K562 (cell line): ENCODE measurements at regions not wholly inside any gene's neighbourhood (a gene's known extent, or its start where the extent isn't known, plus 50 kb on each side); places are given as distances from the start of the nearest gene placed in this dataset.

Source experiments
- ATAC-seq: fragments of 200-7000 bp; cut with Tn5 transposase; 3 replicates; pipeline ENCODE4 v1.9.1; 2020; ENCODE audit warnings: moderate library complexity
- BruUV-seq: library from RNA; stranded (reverse); fragments of 400-500 nt; replicated peaks from 2 replicates; lab custom pipeline; 2021; lab: Mats Ljungman, UMichigan
- CTCF ChIA-PET: fragments of 300-600 bp; formaldehyde crosslinking; extraction: SDS; loops from one replicate; lab custom pipeline; 2021; ENCODE audit warnings: low intra/inter-chr PET ratio; lab: Yijun Ruan, JAX
- POLR2A ChIA-PET: fragments of 300-600, 350-650 bp; sonication (Branson Sonifier 250); formaldehyde crosslinking; extraction: SDS; loops from one replicate; lab custom pipeline; 2021; ENCODE audit warnings: antibody characterized with exemption, inconsistent platforms; lab: Yijun Ruan, JAX
- DNase-seq, 4 experiments: peaks; one replicate each; pipeline versions ENCODE4 v3.0.0 to v3.0.0-alpha.2; 2011 to 2018; ENCODE audit warnings: low spot score in 3 of 4, mixed read lengths in 3 of 4; ENCODE audit errors: extremely low read depth in 1 of 4
- FAIRE-seq: peaks from 2 replicates; lab custom pipeline; 2011; peaks lifted over from hg19 to GRCh38; lab: Jason Lieb, UNC
- H2AFZ ChIP-seq: 2 replicates; pipeline ENCODE4 v1.6.0; 2011; ENCODE audit warnings: low read depth, low read length, control low read depth, inconsistent platforms
- H3K27ac ChIP-seq: fragments of 200-600 bp; 3 replicates; pipeline ENCODE4 v1.8.0; 2011; ENCODE audit warnings: low read depth, mild to moderate bottlenecking, control low read depth, inconsistent platforms, low read length, moderate library complexity, mixed read lengths; ENCODE audit errors: extremely low read depth
- H3K27me3 ChIP-seq, 2 experiments: fragments of 300-600 bp in 1 of 2; 2 replicates in 1 of 2; 3 replicates in 1 of 2; pipeline versions ENCODE4 v1.6.0 to v1.8.0; 2011; ENCODE audit warnings: inconsistent platforms in 2 of 2, low read length in 2 of 2, mild to moderate bottlenecking in 1 of 2, mixed read lengths in 1 of 2, moderate library complexity in 1 of 2; ENCODE audit not compliant: control insufficient read depth in 2 of 2, insufficient read depth in 2 of 2
- H3K36me3 ChIP-seq: fragments of 300-600 bp; 3 replicates; pipeline ENCODE4 v1.8.0; 2011; ENCODE audit warnings: mild to moderate bottlenecking, low read length, inconsistent platforms; ENCODE audit not compliant: control insufficient read depth, insufficient read depth
- H3K4me1 ChIP-seq, 2 experiments: fragments of 200-600 bp in 1 of 2; replicated peaks in 1 of 2; 2 replicates in 1 of 2; 3 replicates in 1 of 2; pipeline versions ENCODE4 v1.5.1 to v1.8.0; 2011; ENCODE audit warnings: inconsistent platforms in 2 of 2, low read length in 2 of 2, mild to moderate bottlenecking in 1 of 2, mixed read lengths in 1 of 2, moderate library complexity in 1 of 2; ENCODE audit not compliant: control insufficient read depth in 2 of 2, insufficient read depth in 2 of 2
- H3K4me2 ChIP-seq: 2 replicates; pipeline ENCODE4 v1.6.1; 2011; ENCODE audit warnings: low read length, control low read depth, inconsistent platforms, mixed read lengths; ENCODE audit not compliant: insufficient read depth
- H3K4me3 ChIP-seq: fragments of 200-600 bp; sonication (generic), shearing (Covaris generic); 2 replicates; pipeline ENCODE4 v1.5.1; 2016; ENCODE audit warnings: control low read depth, inconsistent platforms
- H3K79me2 ChIP-seq: fragments of 200-600 bp; 3 replicates; pipeline ENCODE4 v1.8.0; 2011; ENCODE audit warnings: low read length, inconsistent platforms; ENCODE audit not compliant: control insufficient read depth, insufficient read depth
- H3K9ac ChIP-seq, 2 experiments: 2 replicates each; pipeline versions ENCODE4 v1.6.0 to v1.6.1; 2011; ENCODE audit warnings: low read depth in 2 of 2, low read length in 2 of 2, control low read depth in 1 of 2, inconsistent platforms in 1 of 2, mild to moderate bottlenecking in 1 of 2, mixed read lengths in 1 of 2; ENCODE audit not compliant: insufficient read depth in 1 of 2
- H3K9me1 ChIP-seq: one replicate; pipeline ENCODE4 v1.6.0; 2011; ENCODE audit warnings: inconsistent platforms, mild to moderate bottlenecking, low read length, moderate library complexity; ENCODE audit not compliant: control insufficient read depth, insufficient read depth
- H3K9me3 ChIP-seq: replicated peaks from 2 replicates; pipeline ENCODE4 v1.5.1; 2011; ENCODE audit warnings: low read depth, low read length, inconsistent platforms; ENCODE audit not compliant: control insufficient read depth, insufficient read depth
- H4K20me1 ChIP-seq: replicated peaks from 2 replicates; pipeline ENCODE4 v1.6.1; 2011; ENCODE audit warnings: low read length, inconsistent platforms, mixed read lengths; ENCODE audit not compliant: control insufficient read depth, insufficient read depth
- ETV6 ChIP-seq, 3 experiments: fragments of 150-350 bp in 1 of 3; sonication (generic) in 1 of 3; formaldehyde crosslinking in 1 of 3; IDR thresholded peaks; 2 replicates each; pipeline versions ENCODE4 v1.6.1 to v1.8.0; 2014 to 2022; ENCODE audit warnings: borderline replicate concordance in 2 of 3, low read depth in 2 of 3, antibody characterized with exemption in 1 of 3, low read length in 1 of 3, mild to moderate bottlenecking in 1 of 3, missing genetic modification reagents in 1 of 3
- FOXO4 ChIP-seq: fragments of 450-650 bp; formaldehyde crosslinking; IDR thresholded peaks from 2 replicates; pipeline ENCODE4 v1.4.0; 2020; ENCODE audit warnings: mild to moderate bottlenecking, moderate library complexity
- GTF2F1 ChIP-seq: IDR thresholded peaks from 2 replicates; pipeline ENCODE4 v1.6.1; 2011; ENCODE audit warnings: low read depth, low read length, improper control_type of control experiment
- HMBOX1 ChIP-seq: sonication (generic); IDR thresholded peaks from 2 replicates; pipeline ENCODE4 v1.6.1; 2016
- ILF3 ChIP-seq: fragments of 450-650 bp; IDR thresholded peaks from 2 replicates; pipeline ENCODE4 v1.6.1; 2018; ENCODE audit warnings: antibody characterized with exemption, mild to moderate bottlenecking, moderate library complexity, borderline replicate concordance
- MEF2A ChIP-seq: IDR thresholded peaks from 2 replicates; pipeline ENCODE4 v1.6.1; 2011; ENCODE audit warnings: low read depth, mild to moderate bottlenecking, low read length, moderate library complexity; ENCODE audit not compliant: control insufficient read depth
- SAP30 ChIP-seq: fragments of 200-600 bp; sonication (generic); IDR thresholded peaks from 2 replicates; pipeline ENCODE4 v1.6.1; 2012; ENCODE audit warnings: borderline replicate concordance, low read depth, mild to moderate bottlenecking, moderate library complexity, low read length, control low read depth, inconsistent platforms; ENCODE audit not compliant: insufficient read depth, poor library complexity, severe bottlenecking
- SIN3B ChIP-seq: fragments of 450-650 bp; IDR thresholded peaks from 2 replicates; pipeline ENCODE4 v1.6.1; 2017; ENCODE audit warnings: low read depth, mild to moderate bottlenecking, moderate library complexity
- TSHZ1 ChIP-seq: fragments of 250-450 bp; sonication (Bioruptor Pico); IDR thresholded peaks from 2 replicates; pipeline ENCODE4 v1.4.0; 2020; ENCODE audit warnings: mild to moderate bottlenecking, moderate library complexity
- ZNF263 ChIP-seq: sonication (generic); formaldehyde crosslinking; IDR thresholded peaks from 2 replicates; pipeline ENCODE4 v1.8.0; 2022; ENCODE audit warnings: mild to moderate bottlenecking, missing genetic modification reagents, borderline replicate concordance
- WGBS: fragments of 100-300 bp; shearing (Covaris generic); methylation state at CpG from one replicate; pipeline ENCODE4 v1.1.6; 2016; ENCODE audit warnings: low coverage, mixed read lengths; ENCODE audit not compliant: insufficient coverage; ENCODE audit errors: missing lambda C conversion rate; 5-methylcytosine and 5-hydroxymethylcytosine counted together
- in situ Hi-C: fragments of 300-500 bp; cut with MboI; formaldehyde crosslinking; loops from 4 replicates; pipeline ENCODE4 v1.15.0; 2018; ENCODE audit warnings: inconsistent platforms, mixed read lengths
- intact Hi-C: fragments of 100-400 bp; cut with micrococcal nuclease; formaldehyde crosslinking; loops from 2 replicates; pipeline ENCODE4 v1.14.2; 2022

- TF ChIP-seq TSHZ1 = no peak
Observed at GRCh38 chr5:60206234-60206633, 312.7 kb upstream of the PDE4D start (continued).

- POLR2A ChIA-PET = no interaction called here
- no peak for ATAC-seq
- no peaks in the 10 kb centered on the region for H3K79me2 ChIP-seq
Observed at GRCh38 chr5:60205071-60205470, 311.5 kb upstream of the PDE4D start.

More at GRCh38 chr5:60205071-60205470, 311.5 kb upstream of the PDE4D start:
- Histone ChIP-seq H3K4me1 (no peaks in the 10 kb centered on the region), H3K9me3 (no peaks in the 10 kb centered on the region), H3K27me3 (no peaks in the 10 kb centered on the region), H2AFZ (no peak overlapping the region), H3K4me2 (no peak overlapping the region), H3K36me3 (no peaks in the 10 kb centered on the region), H3K4me3 (no peak overlapping the region), H3K9ac (no peak overlapping the region), H4K20me1 (no peaks in the 10 kb centered on the region), H3K9me1 (no peaks in the 10 kb centered on the region), H3K27ac (no peak overlapping the region)
- 8% methylated on average over 2 of the region's 2 CpGs for WGBS
- in situ Hi-C loops (no loop called here), intact Hi-C loops (no loop called here)
- DNase-seq (no peak), FAIRE-seq (no peak)
- CTCF ChIA-PET = no interaction called here
- no peak for TF ChIP-seq GTF2F1
- no peak for TF ChIP-seq FOXO4 (CRISPR knock-in tag)
- no peak for TF ChIP-seq SIN3B
- TF ChIP-seq ZNF263 (CRISPR knock-in tag) = no peak
- no peak for TF ChIP-seq MEF2A
- TF ChIP-seq ETV6 (IDR thresholded peaks at IDR 0.05; ENCODE audit: borderline replicate concordance in 1 of 2, low read depth in 2 of 2, low read length in 1 of 2) = no peak
- no peak for TF ChIP-seq ETV6 (CRISPR knock-in tag; IDR thresholded peaks at IDR 0.05; ENCODE audit: borderline replicate concordance)
- TF ChIP-seq ILF3 = no peak
- TF ChIP-seq SAP30 = no peak
- TF ChIP-seq HMBOX1 = no peak
- no TSS peak for BruUV-seq
